Effector CD4-positive, alpha-beta T cell (primary cell): ENCODE measurements at regions not wholly inside any gene's neighbourhood (a gene's known extent, or its start where the extent isn't known, plus 50 kb on each side); places are given as distances from the start of the nearest gene placed in this dataset.
"Not testable (repeated sequence)": the region's sequence is repeated elsewhere in the genome, so short reads cannot be mapped to it uniquely, and the experiment has no call there.

ENCODE experiments used
- DNase-seq: peaks from one replicate; pipeline ENCODE4 v3.0.0-alpha.2; 2020

DNA sequence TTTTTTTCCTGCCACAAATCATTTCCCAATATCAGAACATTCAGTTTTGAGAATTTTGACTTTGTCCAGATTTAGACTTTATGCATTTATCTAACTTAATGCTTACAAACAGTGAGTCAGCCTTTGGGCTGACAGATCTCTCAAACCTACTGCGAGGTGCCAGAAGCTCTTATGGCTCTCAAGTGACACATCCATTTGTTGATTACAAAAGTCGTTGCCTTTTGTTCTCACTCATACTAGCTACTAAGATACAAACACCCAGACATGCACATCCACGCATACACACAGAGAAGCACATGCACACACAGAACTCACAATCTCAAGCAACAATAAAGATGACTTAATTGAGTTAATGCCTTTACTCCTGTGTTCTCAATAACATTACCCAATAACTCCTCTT, 1147.5 kb downstream of the DIAPH3 start:
- no peak for DNase-seq

DNA sequence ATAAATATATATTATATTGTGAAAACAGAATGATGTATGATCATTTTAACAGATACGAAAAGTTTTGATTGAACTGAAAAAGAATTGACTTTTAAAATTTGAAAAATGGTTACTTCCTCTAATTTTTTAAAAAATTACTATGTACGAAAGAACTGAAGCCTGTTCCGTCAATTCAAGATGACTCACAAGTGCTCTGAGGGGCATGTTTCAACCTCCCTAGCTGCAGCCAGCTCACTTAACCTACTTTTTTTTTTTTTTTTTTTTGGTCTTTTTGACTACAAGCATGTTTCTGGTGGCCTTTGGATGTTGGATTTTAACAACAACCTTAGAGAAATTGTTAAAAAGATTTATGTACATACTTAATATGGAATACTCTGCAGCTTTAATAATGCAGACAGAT, 1139.3 kb downstream of the DIAPH3 start:
- DNase-seq = no peak

DNA sequence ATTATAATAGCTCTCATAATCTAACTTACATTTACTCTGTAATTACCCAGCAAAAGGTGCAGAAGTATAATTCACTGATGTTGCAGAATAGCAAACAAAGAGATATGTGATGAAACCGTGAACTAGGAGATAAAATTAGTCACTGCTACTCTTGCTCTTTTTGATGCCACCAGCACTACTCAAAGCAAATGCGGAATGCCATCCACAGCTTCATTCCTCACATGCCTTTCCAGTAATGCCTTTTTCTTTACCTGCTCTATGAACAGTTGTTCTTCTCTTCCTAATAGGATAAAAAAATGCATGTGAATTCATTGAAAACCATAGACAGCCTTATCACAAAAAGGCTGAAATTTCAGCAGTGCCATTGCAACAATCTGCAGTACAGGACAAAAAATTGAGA, 1129.5 kb downstream of the DIAPH3 start:
- DNase-seq = no peak

DNA sequence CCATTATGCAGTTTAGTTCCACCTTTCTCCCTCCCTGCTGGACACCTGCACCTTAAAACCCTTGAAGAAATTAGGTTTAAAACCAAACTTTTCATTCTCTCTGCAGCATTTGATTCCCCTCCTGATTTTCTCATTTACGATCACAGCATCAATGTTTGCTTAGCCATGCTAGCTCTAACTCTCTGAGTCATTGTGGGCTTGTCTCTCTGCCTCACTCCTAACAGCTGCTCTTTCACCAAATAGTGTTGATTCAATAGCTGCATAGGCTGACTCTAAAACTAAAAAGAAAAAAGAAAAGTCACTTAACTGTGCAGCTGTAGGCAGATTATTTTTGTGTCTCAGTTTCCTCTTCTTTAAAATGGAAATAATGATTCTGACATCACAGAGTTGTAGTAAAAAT, 1124.9 kb downstream of the DIAPH3 start:
- no peak for DNase-seq

DNA sequence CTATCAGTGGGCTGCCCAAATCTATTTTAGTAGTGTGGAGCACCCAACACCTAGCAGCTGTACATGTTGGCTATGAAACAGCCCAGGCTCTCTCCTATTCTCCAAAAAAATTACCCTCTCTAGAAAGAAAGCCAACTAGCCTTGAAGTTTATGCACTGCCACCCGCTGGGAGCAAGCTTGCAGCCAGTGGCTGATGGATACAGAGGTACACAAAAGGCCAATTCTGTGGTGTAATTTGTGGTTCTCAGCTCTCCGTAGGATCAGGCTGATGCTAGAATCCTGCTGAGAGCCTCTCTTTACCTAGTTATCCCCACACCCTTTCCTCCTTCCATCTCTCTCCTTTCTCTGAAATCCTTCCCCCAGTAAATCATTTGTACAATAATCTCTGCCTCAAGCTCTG, 1120.7 kb downstream of the DIAPH3 start:
- no peak for DNase-seq

DNA sequence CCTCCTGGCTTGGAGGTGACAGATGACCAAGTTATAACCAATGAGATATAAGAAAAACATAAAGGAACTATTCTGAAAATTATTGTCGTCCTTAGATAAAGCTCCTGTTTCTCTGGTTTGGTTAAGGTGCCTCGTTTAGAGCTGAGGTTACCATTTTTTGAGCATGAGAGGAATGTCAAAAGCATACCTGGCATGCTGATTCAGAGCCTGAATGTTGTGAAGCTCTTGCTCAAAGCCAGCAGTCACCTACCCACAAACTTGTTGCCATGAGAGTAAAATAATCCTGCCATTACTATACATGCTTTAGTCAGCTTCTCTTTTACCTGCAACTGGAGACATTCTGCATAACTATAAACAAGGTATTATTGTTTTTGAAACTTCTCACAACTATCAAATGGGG, 1116.2 kb downstream of the DIAPH3 start:
- DNase-seq = no peak

DNA sequence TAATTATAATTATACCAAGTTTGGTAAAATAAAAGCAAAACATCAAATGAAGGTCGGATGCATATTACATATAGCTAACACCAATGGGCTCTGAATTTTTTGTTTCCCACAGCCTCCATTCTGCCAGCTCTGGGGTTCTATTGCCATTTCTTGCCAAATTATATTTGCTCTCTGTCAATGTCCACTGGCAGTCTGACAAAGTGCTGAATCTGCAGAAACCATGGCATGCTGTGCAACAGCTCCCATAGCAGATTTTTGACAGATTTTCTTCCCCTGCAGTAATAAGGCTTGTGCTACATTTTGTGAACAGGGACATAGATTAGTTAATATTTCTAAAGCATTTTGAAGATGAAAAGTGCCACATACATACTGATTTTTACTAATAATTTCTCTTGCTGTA, 1102.1 kb downstream of the DIAPH3 start:
- DNase-seq = no peak

DNA sequence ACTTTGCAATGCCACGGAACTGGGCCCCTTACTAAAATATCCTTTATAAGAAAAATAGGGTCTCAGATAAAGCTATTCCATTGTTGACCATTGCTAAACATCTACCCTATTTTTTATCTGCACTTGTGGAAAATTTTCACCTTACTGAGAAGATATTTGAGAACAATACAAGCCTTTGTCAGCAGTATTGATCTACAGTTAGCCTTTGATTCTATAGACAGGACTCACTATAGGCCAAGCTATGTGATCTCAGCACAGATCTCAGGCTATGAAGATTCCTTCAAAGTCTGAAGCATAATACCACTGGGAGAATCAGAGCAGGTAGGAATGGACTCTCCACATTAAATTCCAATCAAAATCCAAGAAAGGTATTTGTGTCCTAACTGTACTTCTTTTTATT, 1099.7 kb downstream of the DIAPH3 start:
- no peak for DNase-seq

DNA sequence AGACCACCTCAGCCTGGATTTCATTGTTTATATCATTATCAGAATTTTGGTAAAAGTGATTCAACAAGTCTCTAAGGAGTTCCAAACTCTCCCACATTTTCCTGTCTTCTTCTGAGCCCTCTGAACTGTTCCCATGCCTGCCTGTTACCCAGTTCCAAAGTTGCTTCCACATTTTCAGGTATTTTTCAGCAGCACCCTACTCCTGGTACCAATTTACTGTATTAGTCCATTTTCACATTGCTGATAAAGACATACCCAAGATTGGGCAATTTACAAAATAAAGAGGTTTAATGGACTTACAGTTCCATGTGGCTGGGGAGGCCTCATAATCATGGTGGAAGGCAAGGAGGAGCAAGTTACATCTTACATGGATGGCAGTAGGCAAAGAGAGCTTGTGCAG, 1087.3 kb downstream of the DIAPH3 start:
- not testable (repeated sequence) for DNase-seq

DNA sequence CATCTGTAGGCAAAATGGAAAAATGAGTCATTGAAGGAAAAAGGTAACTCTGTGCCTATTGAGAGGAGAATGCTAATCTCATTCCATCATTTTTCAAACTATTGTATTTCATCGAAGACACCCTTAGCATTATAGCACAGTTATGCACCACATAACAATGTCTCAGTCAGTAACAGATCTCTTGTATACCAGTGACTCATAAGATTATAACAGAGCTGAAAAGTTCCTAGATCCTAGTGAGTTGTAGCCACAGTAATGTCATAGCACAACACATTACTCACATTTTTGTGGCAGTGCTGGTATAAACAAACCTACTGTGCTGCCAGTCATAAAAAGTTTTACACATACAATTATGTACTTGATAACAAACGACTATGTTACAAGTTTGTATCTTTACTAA, 1077.6 kb downstream of the DIAPH3 start:
- DNase-seq = no peak

DNA sequence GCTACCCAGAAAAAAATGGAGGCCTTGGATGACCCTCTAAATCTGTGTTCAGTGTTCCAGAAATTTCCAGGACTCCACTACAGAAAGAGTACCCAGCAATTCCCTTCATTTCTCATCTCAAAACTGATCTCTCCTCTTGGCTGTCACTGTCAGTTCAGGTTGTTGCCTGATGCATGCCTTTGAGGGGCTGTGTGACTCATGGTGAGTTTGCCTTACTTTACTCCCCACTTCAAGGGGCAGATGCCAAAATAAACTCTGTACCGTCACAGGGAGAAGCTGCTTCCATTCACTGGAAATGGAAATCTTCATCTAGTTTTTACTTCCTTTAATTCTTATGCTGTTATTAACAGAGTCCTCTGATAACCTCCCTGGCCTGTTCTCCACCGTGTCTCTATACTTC, 1075.0 kb downstream of the DIAPH3 start:
- DNase-seq = no peak

DNA sequence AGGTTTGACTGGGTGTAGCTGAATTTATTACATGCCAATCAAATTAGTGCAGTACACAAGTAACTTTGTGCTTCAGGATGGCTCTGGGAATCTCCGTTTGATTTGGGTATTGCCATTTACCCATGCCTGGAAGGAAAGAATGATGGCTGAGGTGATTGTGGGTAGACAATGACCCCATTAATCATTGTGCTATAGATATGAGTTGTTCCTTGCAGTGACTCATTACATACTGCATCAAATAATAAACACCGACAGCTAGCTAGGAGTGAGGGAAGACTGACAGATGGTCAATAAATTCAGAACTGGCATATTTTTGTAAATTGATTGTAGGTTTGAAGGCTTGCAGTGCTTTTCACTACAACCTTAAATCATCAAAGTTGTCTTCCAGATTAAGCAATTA, 1069.5 kb downstream of the DIAPH3 start:
- DNase-seq = no peak

DNA sequence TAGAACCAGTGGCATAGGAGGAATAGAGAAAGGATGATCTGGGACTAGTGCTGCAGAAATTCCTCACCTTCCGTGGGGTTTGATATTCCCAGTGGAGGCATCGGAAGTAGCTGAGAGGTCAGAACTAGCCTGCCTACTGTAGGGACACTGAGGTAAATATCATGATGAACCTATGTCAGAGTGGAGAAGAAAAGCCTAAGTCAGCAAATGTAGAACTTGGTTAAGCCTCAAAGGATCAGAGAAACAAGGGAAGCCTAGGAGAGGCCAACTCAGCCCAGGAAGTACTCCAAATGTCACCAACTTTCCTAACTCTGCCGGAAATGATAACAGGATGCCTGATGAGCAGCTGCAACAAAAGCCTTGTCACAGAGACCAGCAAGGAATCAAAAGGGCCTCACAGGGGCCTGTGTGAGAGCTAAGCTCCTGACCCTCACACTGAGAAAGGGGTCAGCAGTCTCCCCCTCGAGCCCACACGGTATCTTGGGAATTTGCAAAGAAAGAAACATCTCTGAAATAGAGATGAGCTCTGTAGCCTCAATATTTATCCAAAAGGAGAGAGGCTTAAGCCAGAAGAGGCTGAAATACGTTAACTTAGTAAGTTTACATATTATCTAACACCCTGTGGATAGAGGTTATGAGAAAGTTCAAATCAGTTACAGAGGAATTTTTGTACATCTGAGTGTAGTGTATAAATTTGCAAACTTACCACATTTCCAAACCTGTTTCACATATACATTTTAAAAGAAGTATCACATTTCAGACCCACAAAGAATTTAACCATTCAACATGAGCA, 1064.3 kb downstream of the DIAPH3 start:
- DNase-seq = no peak

DNA sequence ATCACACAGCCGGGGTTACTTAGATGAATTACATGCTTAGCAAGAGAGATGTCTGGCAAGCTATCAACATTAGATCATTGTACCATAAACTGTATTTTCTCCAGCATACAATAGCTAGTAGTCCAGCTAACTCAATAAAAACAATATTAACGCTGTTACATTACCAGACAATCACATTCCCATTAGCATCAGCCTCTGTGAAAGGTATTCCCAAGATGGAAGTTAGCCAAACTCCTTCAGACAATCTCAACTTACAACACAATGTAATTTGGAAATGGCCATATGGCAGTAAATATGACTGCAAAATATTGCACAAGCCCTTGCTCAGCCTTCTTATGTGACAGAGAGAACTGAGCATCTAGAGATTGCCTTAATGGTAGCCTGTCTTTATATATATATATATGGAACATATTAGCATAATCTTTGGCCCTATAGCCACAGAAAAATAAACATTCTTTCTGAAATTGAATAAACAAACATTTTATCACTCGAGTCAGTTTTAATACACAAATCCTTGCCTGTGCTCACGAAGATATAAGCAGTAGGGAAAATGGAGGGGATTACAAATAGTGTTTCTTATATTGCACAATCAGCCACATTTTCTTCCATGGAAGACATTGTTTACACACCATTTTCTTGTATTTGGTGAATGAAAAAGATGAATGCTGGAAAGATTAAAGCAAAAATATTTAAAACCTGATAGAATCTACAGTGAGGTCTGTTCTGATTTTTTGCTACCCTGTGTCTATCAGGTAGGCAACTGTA, 1060.5 kb downstream of the DIAPH3 start:
- no peak for DNase-seq

DNA sequence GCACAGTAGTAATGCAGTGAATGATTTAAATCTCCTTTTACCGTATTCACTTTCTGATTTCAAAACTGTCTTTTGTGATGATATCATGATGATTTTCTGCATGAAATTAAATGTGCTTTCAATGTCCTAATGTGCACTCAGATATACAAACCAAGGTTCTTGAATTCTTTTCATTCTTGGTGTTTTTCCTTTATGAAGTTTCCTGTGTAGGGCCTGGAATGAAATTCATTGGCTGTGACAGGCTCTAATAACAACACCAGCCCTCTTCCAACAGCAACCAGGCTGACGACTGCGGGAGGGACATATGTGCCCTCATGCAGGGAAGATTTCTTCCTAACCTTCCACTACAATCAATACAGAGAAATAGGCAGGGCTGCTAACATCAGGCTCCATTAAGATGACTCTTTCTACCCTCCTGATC, 1052.0 kb downstream of the DIAPH3 start:
- DNase-seq = no peak

DNA sequence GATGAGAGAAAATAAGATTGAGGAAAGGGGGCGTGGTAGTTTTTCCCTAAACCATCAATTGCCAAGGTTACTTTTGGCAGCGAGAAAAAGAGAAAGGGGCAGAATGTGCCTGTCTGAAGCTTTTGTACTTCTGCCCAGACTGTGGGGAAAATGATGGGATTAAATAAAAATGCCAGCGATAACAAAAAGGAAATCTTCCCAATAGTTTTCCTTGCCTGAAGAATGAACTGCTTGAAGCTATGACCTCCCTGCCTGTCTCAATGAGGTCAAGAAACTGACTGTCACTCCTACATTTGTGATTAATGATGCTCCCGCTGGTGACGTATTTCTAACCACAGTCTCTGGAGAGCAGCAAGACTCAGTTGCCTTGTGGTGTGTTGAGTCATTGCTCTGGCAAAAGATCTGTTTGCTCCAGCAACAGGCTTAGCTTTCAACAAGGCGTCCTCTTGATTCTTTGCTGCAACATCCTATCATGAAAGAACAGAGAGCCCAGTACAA, 1051.5 kb downstream of the DIAPH3 start:
- DNase-seq = no peak

DNA sequence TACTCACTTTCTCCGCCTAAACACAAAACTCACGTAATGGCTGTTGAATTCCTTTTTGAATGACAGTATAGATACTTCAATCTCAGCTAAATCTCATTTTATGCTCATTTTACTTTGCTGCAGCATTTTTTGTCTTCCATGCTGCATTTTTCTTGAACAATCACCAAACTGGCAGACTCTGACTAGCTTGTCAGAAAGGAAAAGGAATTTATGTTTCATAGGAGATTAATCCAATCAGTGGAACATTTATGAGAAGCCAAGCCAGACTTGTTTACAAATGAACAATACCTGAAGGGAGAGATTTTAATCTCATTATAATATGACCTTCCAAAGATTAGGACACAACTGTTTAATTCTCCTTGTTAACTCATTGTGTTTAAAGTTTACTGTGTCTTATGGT, 1044.3 kb downstream of the DIAPH3 start:
- DNase-seq = no peak

DNA sequence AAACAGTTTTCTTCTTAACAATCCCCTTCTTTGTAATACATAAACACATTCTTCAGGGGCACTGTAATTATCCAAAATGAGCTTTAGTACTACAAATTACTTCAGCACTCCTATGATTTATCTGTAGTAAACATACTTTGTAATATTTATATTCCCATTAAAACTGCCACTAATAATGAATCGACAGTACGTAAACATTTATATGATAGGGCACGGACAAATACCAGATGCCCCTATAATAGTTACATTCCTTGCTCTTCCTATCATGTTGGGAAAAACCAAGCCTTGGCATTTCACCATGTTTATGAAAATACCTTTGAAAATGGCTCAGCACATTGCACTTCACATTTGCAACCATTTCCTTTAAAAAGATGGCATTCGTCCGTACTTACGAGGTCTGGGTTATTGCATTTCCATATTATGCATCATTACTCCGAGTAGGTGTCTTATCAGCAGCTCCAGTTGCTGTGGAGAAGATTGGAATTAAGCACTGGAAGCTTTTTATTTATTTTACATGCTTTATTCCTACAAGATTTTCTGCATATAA, 1043.4 kb downstream of the DIAPH3 start:
- DNase-seq = no peak

DNA sequence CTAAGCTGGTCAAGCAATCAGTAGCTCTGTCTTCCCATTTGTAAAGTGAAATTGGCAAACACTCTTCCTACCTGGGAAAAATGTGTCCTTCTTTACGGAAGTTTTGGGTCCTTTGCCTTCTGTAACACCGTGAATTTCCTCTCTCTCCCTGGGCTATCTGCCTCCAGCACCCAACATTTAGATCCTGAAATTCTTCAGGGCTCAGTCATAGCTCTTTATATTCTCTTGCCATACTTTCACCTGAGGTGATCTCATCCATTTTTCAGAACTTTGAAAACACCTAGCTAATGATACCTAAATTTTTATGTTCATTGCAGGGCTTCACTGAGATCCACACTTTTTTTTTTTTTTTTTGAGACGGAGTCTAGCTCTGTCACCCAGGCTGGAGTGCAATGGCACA, 1042.2 kb downstream of the DIAPH3 start:
- no peak for DNase-seq

DNA sequence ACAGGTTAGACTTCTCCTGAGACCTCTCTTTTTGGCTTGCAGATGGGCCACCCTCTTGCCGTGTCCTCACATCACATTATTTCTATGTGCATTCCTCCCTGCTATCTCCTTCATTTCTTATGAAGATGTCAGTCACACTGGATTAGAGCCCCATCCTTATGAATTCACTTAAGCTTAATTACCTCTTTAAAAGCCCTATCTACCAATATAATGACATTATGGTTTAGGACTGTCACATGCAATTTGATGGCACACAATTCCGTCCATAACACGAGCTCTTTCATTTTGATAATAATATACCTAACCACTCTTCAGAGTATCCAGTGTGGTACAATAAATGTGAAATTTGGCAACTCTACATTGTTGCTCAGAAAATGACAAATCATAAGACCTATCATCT, 1037.3 kb downstream of the DIAPH3 start:
- DNase-seq = no peak

DNA sequence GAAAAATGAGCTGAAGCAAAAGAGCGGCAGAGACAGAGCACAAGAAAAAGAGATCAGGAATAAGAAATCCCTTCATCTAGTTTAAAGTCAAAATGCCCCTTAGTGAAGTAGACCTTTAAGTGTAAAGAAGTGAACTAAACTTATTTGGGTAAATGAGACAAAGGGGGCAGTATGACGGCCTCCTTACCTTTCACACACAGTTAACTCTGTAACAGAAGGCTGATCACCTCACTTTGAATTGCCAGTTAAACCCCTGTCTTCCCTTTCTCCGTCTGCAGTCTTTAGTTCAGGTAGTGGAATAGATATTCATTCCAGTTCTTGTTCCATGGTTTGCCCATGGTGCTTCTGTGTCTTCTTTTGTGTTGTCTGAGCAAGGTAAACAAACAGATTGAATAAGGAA, 1029.8 kb downstream of the DIAPH3 start:
- no peak for DNase-seq

DNA sequence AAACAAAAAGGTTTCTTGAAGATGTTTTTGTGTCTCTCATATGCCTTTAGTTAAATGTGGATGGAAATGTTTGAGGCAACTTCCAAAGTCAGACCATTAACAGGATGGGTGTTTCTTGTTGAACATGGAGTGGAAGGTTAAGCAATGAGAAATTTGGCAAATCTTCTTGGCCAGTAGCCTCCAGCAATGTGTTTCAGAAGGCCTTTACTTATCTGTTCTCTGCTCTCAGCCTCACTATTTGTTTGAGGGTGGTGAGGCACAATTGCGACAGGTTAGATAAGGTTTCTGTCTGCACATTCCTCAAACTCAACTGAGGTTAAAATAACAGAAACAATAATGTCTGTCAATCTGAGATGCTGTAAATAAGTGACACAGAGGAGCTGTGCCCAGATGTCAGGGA, 1019.0 kb downstream of the DIAPH3 start:
- no peak for DNase-seq

DNA sequence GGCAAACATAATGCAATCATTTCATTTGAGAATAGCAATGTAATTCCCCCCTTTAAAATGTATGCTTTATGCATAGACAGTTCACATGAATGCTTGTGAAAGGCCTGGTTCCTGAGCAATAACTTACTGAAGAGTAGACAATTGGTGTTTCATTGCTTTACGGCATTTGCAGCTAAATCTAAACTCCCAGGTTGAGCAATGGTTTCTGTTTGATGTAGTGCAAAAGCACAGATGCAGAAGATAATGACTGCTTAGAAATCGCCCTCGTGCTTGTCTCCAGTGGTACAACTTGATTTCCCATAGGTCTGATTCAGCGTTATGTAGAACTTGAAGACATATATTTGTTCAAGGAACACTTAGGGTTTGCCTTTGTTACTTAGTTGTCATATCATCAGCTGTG, 1018.3 kb downstream of the DIAPH3 start:
- no peak for DNase-seq

DNA sequence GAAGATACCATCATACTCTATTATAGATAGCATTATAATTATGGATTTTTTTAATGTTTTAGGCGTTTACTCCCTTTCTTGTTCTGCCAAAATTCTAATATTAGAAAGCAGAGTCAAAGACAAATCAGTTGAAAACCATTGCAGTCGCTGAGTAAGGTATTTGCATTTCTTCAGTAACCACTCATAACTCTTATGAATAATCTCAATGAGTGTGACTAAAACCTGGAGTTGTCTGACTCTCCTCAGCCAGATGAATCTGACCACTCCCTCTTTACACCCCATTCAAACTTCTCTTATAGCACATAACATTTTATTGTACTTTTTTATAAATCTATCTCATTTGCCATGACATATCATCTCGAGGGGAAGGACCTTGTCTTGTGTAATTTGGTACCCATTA, 1006.5 kb downstream of the DIAPH3 start:
- no peak for DNase-seq
